WTC11 (cell line): ENCODE measurements at regions not wholly inside any gene's neighbourhood (a gene's known extent, or its start where the extent isn't known, plus 50 kb on each side); places are given as distances from the start of the nearest gene placed in this dataset.

Source experiments
- ATAC-seq: fragments of 200-7000 bp; cut with Tn5 transposase; 2 replicates; pipeline ENCODE4 v1.10.0; 2021; ENCODE audit warnings: mild to moderate bottlenecking, moderate library complexity
- CTCF ChIA-PET: fragments of 300-600 bp; sonication (Branson Sonifier 250); formaldehyde crosslinking; loops from one replicate; lab custom pipeline; 2021; ENCODE audit warnings: antibody characterized with exemption; lab: Charles Lee
- POLR2A ChIA-PET: fragments of 350-600 bp; sonication (Branson Sonifier 250); formaldehyde crosslinking; loops from one replicate; lab custom pipeline; 2021; ENCODE audit warnings: antibody characterized with exemption; lab: Charles Lee
- DNase-seq: peaks from one replicate; pipeline ENCODE4 v3.0.0; 2021; ENCODE audit warnings: low spot score
- H3K27ac Mint-ChIP-seq: 2 replicates; pipeline ENCODE4 v1.8.0; 2021; ENCODE audit warnings: mixed read lengths
- H3K27me3 Mint-ChIP-seq: 2 replicates; pipeline ENCODE4 v1.8.0; 2021; ENCODE audit warnings: low read depth, mild to moderate bottlenecking, moderate library complexity, mixed read lengths
- H3K36me3 Mint-ChIP-seq: 2 replicates; pipeline ENCODE4 v1.8.0; 2021; ENCODE audit warnings: mixed read lengths
- H3K4me1 Mint-ChIP-seq: 2 replicates; pipeline ENCODE4 v1.8.0; 2022; ENCODE audit warnings: mixed read lengths
- H3K4me3 Mint-ChIP-seq: 2 replicates; pipeline ENCODE4 v1.8.0; 2021; ENCODE audit warnings: mild to moderate bottlenecking, moderate library complexity, mixed read lengths
- H3K9me3 Mint-ChIP-seq: 2 replicates; pipeline ENCODE4 v1.8.0; 2021; ENCODE audit warnings: mixed read lengths
- CTCF ChIP-seq: fragments of 200-600 bp; IDR thresholded peaks from 2 replicates; pipeline ENCODE4 v1.8.0; 2022; ENCODE audit warnings: antibody characterized with exemption
- E2F1 ChIP-seq: sonication (generic); formaldehyde crosslinking; IDR thresholded peaks from 2 replicates; pipeline ENCODE4 v1.8.0; 2022; ENCODE audit warnings: mild to moderate bottlenecking, missing genetic modification reagents
- ERG ChIP-seq: fragments of 250-450 bp; sonication (Bioruptor Pico); IDR thresholded peaks from 2 replicates; pipeline ENCODE4 v1.8.0; 2021; ENCODE audit warnings: mild to moderate bottlenecking
- ETV6 ChIP-seq: sonication (generic); formaldehyde crosslinking; IDR thresholded peaks from 2 replicates; pipeline ENCODE4 v1.8.1; 2022; ENCODE audit warnings: mild to moderate bottlenecking, missing genetic modification reagents
- FOXP1 ChIP-seq: sonication (generic); formaldehyde crosslinking; IDR thresholded peaks from 2 replicates; pipeline ENCODE4 v1.8.0; 2022; ENCODE audit warnings: missing genetic modification reagents, mild to moderate bottlenecking, moderate library complexity, borderline replicate concordance
- GABPB1 ChIP-seq: sonication (generic); formaldehyde crosslinking; IDR thresholded peaks from 2 replicates; pipeline ENCODE4 v1.8.1; 2023; ENCODE audit warnings: mild to moderate bottlenecking, missing genetic modification reagents
- GRHL2 ChIP-seq: fragments of 250-450 bp; sonication (Bioruptor Pico); IDR thresholded peaks from 2 replicates; pipeline ENCODE4 v1.8.0; 2022; ENCODE audit warnings: mild to moderate bottlenecking, moderate library complexity; ENCODE audit not compliant: insufficient replicate concordance, severe bottlenecking
- GTF2I ChIP-seq: fragments of 250-450 bp; sonication (Bioruptor Pico); conservative IDR thresholded peaks from 2 replicates; pipeline ENCODE4 v1.4.0; 2021; ENCODE audit warnings: mild to moderate bottlenecking
- MAX ChIP-seq: sonication (generic); formaldehyde crosslinking; IDR thresholded peaks from 2 replicates; pipeline ENCODE4 v1.8.0; 2022; ENCODE audit warnings: mild to moderate bottlenecking, missing genetic modification reagents
- MYBL2 ChIP-seq: sonication (generic); formaldehyde crosslinking; IDR thresholded peaks from 2 replicates; pipeline ENCODE4 v1.8.1; 2023; ENCODE audit warnings: mild to moderate bottlenecking, moderate library complexity, missing genetic modification reagents
- NFE2L1 ChIP-seq: sonication (generic); formaldehyde crosslinking; IDR thresholded peaks from 2 replicates; pipeline ENCODE4 v1.8.1; 2023; ENCODE audit warnings: missing genetic modification reagents
- NR1H2 ChIP-seq: sonication (generic); formaldehyde crosslinking; IDR thresholded peaks from 2 replicates; pipeline ENCODE4 v1.9.0; 2021; ENCODE audit warnings: mild to moderate bottlenecking, moderate library complexity, missing genetic modification reagents
- PRRX2 ChIP-seq: fragments of 250-450 bp; sonication (Bioruptor Pico); IDR thresholded peaks from 2 replicates; pipeline ENCODE4 v1.8.0; 2021; ENCODE audit warnings: mild to moderate bottlenecking
- USF2 ChIP-seq: sonication (generic); formaldehyde crosslinking; IDR thresholded peaks from 2 replicates; pipeline ENCODE4 v1.8.1; 2023; ENCODE audit warnings: mild to moderate bottlenecking, missing genetic modification reagents, moderate library complexity
- ZBTB21 ChIP-seq: sonication (generic); formaldehyde crosslinking; IDR thresholded peaks from 2 replicates; pipeline ENCODE4 v1.8.1; 2023; ENCODE audit warnings: mild to moderate bottlenecking, missing genetic modification reagents, borderline replicate concordance
- ZNF425 ChIP-seq: fragments of 250-450 bp; sonication (Bioruptor Pico); conservative IDR thresholded peaks from 2 replicates; pipeline ENCODE4 v1.9.0; 2021; ENCODE audit warnings: mild to moderate bottlenecking
- ZNF532 ChIP-seq: fragments of 250-450 bp; sonication (Bioruptor Pico); IDR thresholded peaks from 2 replicates; pipeline ENCODE4 v1.9.0; 2021; ENCODE audit warnings: mild to moderate bottlenecking, borderline replicate concordance

- Mint-ChIP-seq H3K27me3 (no peaks in the 10 kb centered on the region), H3K27ac (no peak overlapping the region), H3K9me3 (peaks cover 61% of the 10 kb centered on the region), H3K36me3 (peaks cover 45% of the 10 kb centered on the region), H3K4me3 (no peak overlapping the region), H3K4me1 (no peaks in the 10 kb centered on the region)
- POLR2A ChIA-PET: no interaction called here
- CTCF ChIA-PET: interaction anchor here (0.6 to 1.3 kb wide), 4 partner anchors 10 to 106 kb away, joined by 3 to 5 read pairs (median 3); no protein-coding TSS in a partner anchor
- ATAC-seq (peak; percentile 74), DNase-seq (peak; percentile 20)
- TF ChIP-seq FOXP1 (CRISPR knock-in tag) (no peak), CTCF (peak; percentile 27; the same call in 1 of the 2 replicates)
Measured at GRCh38 chr4:189802884-189803283, 137.8 kb upstream of the FRG1 start.

- ChIA-PET CTCF (no interaction called here), POLR2A (no interaction called here)
- Mint-ChIP-seq H3K36me3 (peaks cover 49% of the 10 kb centered on the region), H3K4me1 (no peaks in the 10 kb centered on the region), H3K9me3 (peaks cover 78% of the 10 kb centered on the region), H3K27ac (no peak overlapping the region), H3K27me3 (no peaks in the 10 kb centered on the region), H3K4me3 (no peak overlapping the region)
- no peak for DNase-seq
- no peak for ATAC-seq
- no peak for TF ChIP-seq ZBTB21 (CRISPR knock-in tag)
- TF ChIP-seq USF2: no peak
- no peak for TF ChIP-seq NR1H2 (CRISPR knock-in tag)
- no peak for TF ChIP-seq ZNF425 (CRISPR knock-in tag)
- no peak for TF ChIP-seq ETV6 (CRISPR knock-in tag)
- TF ChIP-seq ZNF532: no peak
- TF ChIP-seq MYBL2 (CRISPR knock-in tag): no peak
- TF ChIP-seq PRRX2 (CRISPR knock-in tag): no peak
- TF ChIP-seq GABPB1 (CRISPR knock-in tag): no peak
- no peak for TF ChIP-seq ERG
- no peak for TF ChIP-seq GRHL2 (CRISPR knock-in tag)
- TF ChIP-seq NFE2L1 (CRISPR knock-in tag): no peak
- TF ChIP-seq FOXP1 (CRISPR knock-in tag): no peak
- no peak for TF ChIP-seq GTF2I
- no peak for TF ChIP-seq E2F1 (CRISPR knock-in tag)
- TF ChIP-seq MAX (CRISPR knock-in tag): no peak
Measured at GRCh38 chr4:189804894-189805293, 135.8 kb upstream of the FRG1 start.
